Nephron (organoid): ENCODE measurements at regions not wholly inside any gene's neighbourhood (a gene's known extent, or its start where the extent isn't known, plus 50 kb on each side); places are given as distances from the start of the nearest gene placed in this dataset.
"Not testable (repeated sequence)": the region's sequence is repeated elsewhere in the genome, so short reads cannot be mapped to it uniquely, and the experiment has no call there.

Experiments
- H3K27ac Mint-ChIP-seq, 3 experiments: 2 replicates each; pipeline ENCODE4 v1.8.0; 2020; ENCODE audit warnings: mixed read lengths in 3 of 3, mild to moderate bottlenecking in 2 of 3, moderate library complexity in 1 of 3
- H3K27me3 Mint-ChIP-seq: 2 replicates; pipeline ENCODE4 v1.8.0; 2021; ENCODE audit warnings: low read depth, mild to moderate bottlenecking, moderate library complexity, mixed read lengths
- H3K36me3 Mint-ChIP-seq: 2 replicates; pipeline ENCODE4 v1.8.0; 2020; ENCODE audit warnings: low read depth, mixed read lengths
- H3K4me1 Mint-ChIP-seq: 2 replicates; pipeline ENCODE4 v1.8.0; 2020; ENCODE audit warnings: mixed read lengths
- H3K4me3 Mint-ChIP-seq, 3 experiments: 2 replicates each; pipeline ENCODE4 v1.8.0; 2020; ENCODE audit warnings: mild to moderate bottlenecking in 3 of 3, mixed read lengths in 3 of 3, moderate library complexity in 2 of 3
- H3K9me3 Mint-ChIP-seq: 2 replicates; pipeline ENCODE4 v1.8.0; 2020; ENCODE audit warnings: mixed read lengths
- TF ChIP-seq, protein P1 (sequence below), 3 experiments: fragments of 200-600 bp; sonication (generic); IDR thresholded peaks; one replicate each; pipeline ENCODE4 v1.5.0; 2021; ENCODE audit warnings: antibody characterized with exemption in 3 of 3; ENCODE audit not compliant: unreplicated experiment in 3 of 3

DNA sequence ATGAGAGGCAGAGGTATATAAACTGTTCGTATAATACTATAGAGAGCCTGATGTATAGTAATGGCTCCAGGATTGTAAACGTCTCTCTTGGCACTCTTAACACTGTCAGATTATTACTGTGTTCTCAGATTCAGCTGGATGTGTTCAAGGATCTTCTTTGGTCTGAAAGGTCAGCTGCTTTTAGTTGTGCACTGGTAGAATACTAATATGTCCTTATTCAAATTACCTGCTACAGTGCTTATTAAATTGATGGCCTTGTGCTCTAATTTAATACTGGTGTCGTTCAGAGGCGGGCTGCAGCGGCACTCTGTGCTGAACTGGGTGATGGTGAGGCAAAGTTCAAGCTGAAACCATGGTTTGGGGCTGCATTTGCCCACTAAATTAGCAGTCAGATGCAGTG, 216.7 kb upstream of the ARRDC3 start:
- H3K36me3 Mint-ChIP-seq: no peaks in the 10 kb centered on the region
- H3K9me3 Mint-ChIP-seq: peaks cover 14% of the 10 kb centered on the region
- H3K27ac Mint-ChIP-seq: no peak overlapping the region
- H3K4me1 Mint-ChIP-seq: no peaks in the 10 kb centered on the region
- no peaks in the 10 kb centered on the region for H3K27me3 Mint-ChIP-seq
- H3K4me3 Mint-ChIP-seq: no peak overlapping the region
- TF ChIP-seq, protein P1, sequence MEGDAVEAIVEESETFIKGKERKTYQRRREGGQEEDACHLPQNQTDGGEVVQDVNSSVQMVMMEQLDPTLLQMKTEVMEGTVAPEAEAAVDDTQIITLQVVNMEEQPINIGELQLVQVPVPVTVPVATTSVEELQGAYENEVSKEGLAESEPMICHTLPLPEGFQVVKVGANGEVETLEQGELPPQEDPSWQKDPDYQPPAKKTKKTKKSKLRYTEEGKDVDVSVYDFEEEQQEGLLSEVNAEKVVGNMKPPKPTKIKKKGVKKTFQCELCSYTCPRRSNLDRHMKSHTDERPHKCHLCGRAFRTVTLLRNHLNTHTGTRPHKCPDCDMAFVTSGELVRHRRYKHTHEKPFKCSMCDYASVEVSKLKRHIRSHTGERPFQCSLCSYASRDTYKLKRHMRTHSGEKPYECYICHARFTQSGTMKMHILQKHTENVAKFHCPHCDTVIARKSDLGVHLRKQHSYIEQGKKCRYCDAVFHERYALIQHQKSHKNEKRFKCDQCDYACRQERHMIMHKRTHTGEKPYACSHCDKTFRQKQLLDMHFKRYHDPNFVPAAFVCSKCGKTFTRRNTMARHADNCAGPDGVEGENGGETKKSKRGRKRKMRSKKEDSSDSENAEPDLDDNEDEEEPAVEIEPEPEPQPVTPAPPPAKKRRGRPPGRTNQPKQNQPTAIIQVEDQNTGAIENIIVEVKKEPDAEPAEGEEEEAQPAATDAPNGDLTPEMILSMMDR (IDR thresholded peaks at IDR 0.05; ENCODE audit: unreplicated experiment in 3 of 3): no peak

DNA sequence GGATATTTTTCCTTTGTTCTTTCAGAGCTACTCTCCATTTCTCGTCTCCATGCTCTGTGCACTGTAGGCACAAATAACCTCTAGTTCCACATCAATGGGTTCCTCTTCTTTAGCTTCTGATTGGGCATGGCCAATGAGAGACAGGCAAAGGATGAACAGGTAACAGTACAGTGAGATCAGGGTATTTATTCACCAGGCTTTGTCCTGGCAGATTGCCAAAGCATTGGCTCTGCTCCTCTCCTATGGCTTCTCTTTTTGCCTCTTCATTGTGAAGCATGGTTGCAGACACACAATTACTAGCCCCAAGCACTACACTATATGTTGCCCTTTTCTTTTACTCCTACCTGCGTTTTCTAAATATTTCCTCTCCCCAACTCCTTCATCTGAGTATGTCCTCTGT, 215.1 kb upstream of the ARRDC3 start:
- no peaks in the 10 kb centered on the region for H3K36me3 Mint-ChIP-seq
- no peak overlapping the region for H3K4me3 Mint-ChIP-seq
- H3K27ac Mint-ChIP-seq: no peak overlapping the region
- no peaks in the 10 kb centered on the region for H3K4me1 Mint-ChIP-seq
- no peaks in the 10 kb centered on the region for H3K27me3 Mint-ChIP-seq
- TF ChIP-seq, protein P1 (IDR thresholded peaks at IDR 0.05; ENCODE audit: unreplicated experiment in 3 of 3): no peak
- peaks cover 18% of the 10 kb centered on the region for H3K9me3 Mint-ChIP-seq

GRCh38 chr5:91595424-91595823, 212.3 kb upstream of the ARRDC3 start:
- H3K4me1 Mint-ChIP-seq: no peaks in the 10 kb centered on the region
- no peak overlapping the region for H3K27ac Mint-ChIP-seq
- TF ChIP-seq, protein P1 (IDR thresholded peaks at IDR 0.05; ENCODE audit: unreplicated experiment in 3 of 3): no peak
- H3K36me3 Mint-ChIP-seq: peaks cover 9% of the 10 kb centered on the region
- H3K9me3 Mint-ChIP-seq: peaks cover 32% of the 10 kb centered on the region
- no peaks in the 10 kb centered on the region for H3K27me3 Mint-ChIP-seq
- H3K4me3 Mint-ChIP-seq: no peak overlapping the region

DNA sequence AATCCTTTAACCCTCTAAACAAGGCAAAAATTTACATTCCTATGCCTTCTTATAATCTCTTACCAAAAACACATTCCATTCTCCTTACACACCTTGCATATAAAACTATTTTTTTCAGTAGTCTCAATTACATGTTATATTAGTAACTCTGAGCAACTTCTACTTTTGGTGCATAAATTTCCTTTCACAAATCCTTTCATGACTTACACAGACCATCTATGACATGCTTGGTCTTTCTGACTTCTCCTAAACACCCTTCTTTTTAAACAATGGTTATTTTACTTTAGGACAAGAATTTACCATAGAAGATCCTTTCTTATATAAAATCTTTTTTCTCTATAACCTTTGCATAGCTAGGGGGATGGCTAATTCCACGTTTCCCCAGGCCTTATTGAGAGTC, 208.0 kb upstream of the ARRDC3 start:
- Mint-ChIP-seq H3K36me3 (peaks cover 9% of the 10 kb centered on the region), H3K4me1 (no peaks in the 10 kb centered on the region), H3K27me3 (no peaks in the 10 kb centered on the region), H3K27ac (no peak overlapping the region), H3K9me3 (peaks cover 45% of the 10 kb centered on the region), H3K4me3 (no peak overlapping the region)
- TF ChIP-seq, protein P1 (IDR thresholded peaks at IDR 0.05; ENCODE audit: unreplicated experiment in 3 of 3): no peak

DNA sequence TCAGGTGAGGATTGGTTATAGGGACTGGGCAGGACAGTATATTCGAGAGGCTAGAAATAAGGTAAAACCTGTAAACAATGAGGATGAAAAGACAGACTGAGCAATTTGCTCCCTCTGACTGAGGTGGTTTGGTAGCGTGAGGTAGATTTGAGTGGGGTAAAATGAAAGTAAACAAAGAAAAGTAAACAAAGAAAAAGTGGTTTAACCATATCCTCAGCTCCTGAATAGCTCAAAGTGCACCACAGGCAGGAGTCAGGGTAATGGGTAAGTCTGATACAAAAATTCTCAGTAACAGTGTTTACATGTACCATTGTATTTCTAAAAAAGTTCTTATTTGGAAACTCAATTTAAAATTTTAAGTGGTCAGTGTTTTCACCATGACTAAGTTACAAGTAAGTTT, 203.1 kb upstream of the ARRDC3 start:
- Mint-ChIP-seq H3K9me3 (peaks cover 21% of the 10 kb centered on the region), H3K4me1 (no peaks in the 10 kb centered on the region), H3K4me3 (no peak overlapping the region), H3K36me3 (peaks cover 5% of the 10 kb centered on the region), H3K27me3 (no peaks in the 10 kb centered on the region), H3K27ac (no peak overlapping the region)
- TF ChIP-seq, protein P1 (IDR thresholded peaks at IDR 0.05; ENCODE audit: unreplicated experiment in 3 of 3): no peak

- Mint-ChIP-seq H3K27me3 (no peaks in the 10 kb centered on the region), H3K36me3 (no peaks in the 10 kb centered on the region), H3K4me3 (no peak overlapping the region), H3K4me1 (no peaks in the 10 kb centered on the region), H3K27ac (no peak overlapping the region), H3K9me3 (peaks cover 16% of the 10 kb centered on the region)
- TF ChIP-seq, protein P1 (IDR thresholded peaks at IDR 0.05; ENCODE audit: unreplicated experiment in 3 of 3): no peak
Observed at GRCh38 chr5:91584352-91584751, 201.2 kb upstream of the ARRDC3 start.

GRCh38 chr5:91566012-91566411, 182.9 kb upstream of the ARRDC3 start:
- not testable (repeated sequence) for H3K27me3 Mint-ChIP-seq, H3K4me3 Mint-ChIP-seq, H3K4me1 Mint-ChIP-seq, H3K36me3 Mint-ChIP-seq, H3K27ac Mint-ChIP-seq
- peaks cover 33% of the 10 kb centered on the region for H3K9me3 Mint-ChIP-seq
